ENCODE measurements at regions not wholly inside any gene's neighbourhood (a gene's known extent, or its start where the extent isn't known, plus 50 kb on each side); places are given as distances from the start of the nearest gene placed in this dataset.

DNA sequence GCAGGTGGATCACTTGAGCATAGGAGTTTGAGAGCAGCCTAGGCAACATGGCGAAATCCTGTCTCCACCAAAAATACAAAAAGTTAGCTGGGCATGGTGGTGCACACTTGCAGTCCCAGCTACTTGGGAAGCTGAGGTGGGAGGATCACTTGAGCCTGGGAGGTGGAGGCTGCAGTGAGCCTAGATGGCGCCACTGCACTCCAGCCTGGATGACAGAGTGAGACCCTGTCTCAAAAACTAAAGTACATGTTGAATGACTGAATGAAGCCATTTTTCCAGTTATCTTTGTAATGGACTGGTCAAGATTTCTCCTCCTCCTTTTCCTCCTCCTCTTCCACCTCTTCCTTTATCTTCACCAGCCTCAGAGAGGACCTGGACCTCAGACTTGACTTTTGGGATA, 272.0 kb downstream of the SMAD2 start:
- DNase-seq (ENCODE audit: low read depth, low spot score), result no peak
- Histone ChIP-seq H3K4me1 (ENCODE audit: control insufficient read depth, extremely low read depth, insufficient read depth, low read length) (no peaks in the 10 kb centered on the region), H3K9ac (replicated peaks; ENCODE audit: extremely low read depth, insufficient read depth, low read length) (no peak overlapping the region), H4K20me1 (replicated peaks; ENCODE audit: control insufficient read depth, extremely low read depth, insufficient read depth, low read length) (no peaks in the 10 kb centered on the region), H3K4me2 (ENCODE audit: insufficient read depth, low read length) (no peak overlapping the region), H3K36me3 (ENCODE audit: control insufficient read depth in 2 of 2, extremely low read depth in 1 of 2, insufficient read depth in 2 of 2, low read length in 2 of 2) (no peaks in the 10 kb centered on the region), H3K9me3 (replicated peaks; ENCODE audit: control insufficient read depth, insufficient read depth, low read length) (peaks cover 2% of the 10 kb centered on the region), H3K27ac (ENCODE audit: insufficient read depth, low read depth, low read length) (no peak overlapping the region), H3K79me2 (ENCODE audit: control insufficient read depth, insufficient read depth, low read length) (no peaks in the 10 kb centered on the region), H3K27me3 (ENCODE audit: control insufficient read depth in 2 of 2, insufficient read depth in 2 of 2, low read length in 2 of 2) (no peaks in the 10 kb centered on the region), H3K4me3 (replicated peaks in 1 of 3; ENCODE audit: insufficient read depth in 1 of 3, low read depth in 1 of 3, low read length in 3 of 3) (no peak overlapping the region), H3K9me1 (replicated peaks; ENCODE audit: control insufficient read depth, extremely low read depth, insufficient read depth, low read length) (no peaks in the 10 kb centered on the region), H2AFZ (ENCODE audit: low read depth, low read length) (no peak overlapping the region)
- TF ChIP-seq MYC (IDR thresholded peaks at IDR 0.05; ENCODE audit: low read depth, low read length) (no peak), GATA2 (IDR thresholded peaks at IDR 0.05; ENCODE audit: insufficient read depth, insufficient read length, low read depth, low read length) (no peak), POLR2AphosphoS5 (IDR thresholded peaks at IDR 0.05; ENCODE audit: insufficient read depth, low read depth, low read length) (no peak)
- dilution Hi-C loops (cut with MboI; ENCODE audit: extremely low pct_ligation_motif_present, low sequenced_read_pairs) (no loop called here), intact Hi-C loops (cut with micrococcal nuclease) (no loop called here)
- no peak for FAIRE-seq
- ChIA-PET POLR2A (no interaction called here), CTCF (no interaction called here)
- BruUV-seq (replicated peaks), result no TSS peak

DNA sequence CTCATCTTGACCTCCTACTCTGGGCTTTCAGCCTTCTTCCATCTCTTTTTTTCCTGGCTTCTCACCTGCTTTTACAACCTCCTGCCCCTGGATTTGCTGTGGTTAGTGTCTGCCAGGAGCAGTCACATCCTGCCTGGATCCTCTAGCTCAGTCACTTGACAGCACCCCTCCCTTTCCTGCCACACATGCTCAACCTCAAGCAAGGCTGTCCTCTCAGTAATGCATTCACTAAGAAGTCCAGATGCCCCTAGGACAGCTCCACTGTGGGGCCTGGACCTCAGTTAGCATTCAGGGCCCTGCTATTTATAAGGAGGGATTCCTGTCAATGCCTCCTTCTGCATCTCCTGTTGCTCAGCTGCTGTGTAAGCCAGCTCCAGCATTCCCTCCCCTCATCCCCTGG, 275.5 kb downstream of the SMAD2 start:
- dilution Hi-C loops (cut with MboI; ENCODE audit: extremely low pct_ligation_motif_present, low sequenced_read_pairs) (no loop called here), intact Hi-C loops (cut with micrococcal nuclease) (no loop called here)
- no TSS peak for BruUV-seq (replicated peaks)
- H3K4me2 ChIP-seq (ENCODE audit: insufficient read depth, low read length), result no peak overlapping the region
- no peaks in the 10 kb centered on the region for H3K9me1 ChIP-seq (replicated peaks; ENCODE audit: control insufficient read depth, extremely low read depth, insufficient read depth, low read length)
- H3K4me3 ChIP-seq (replicated peaks in 1 of 3; ENCODE audit: insufficient read depth in 1 of 3, low read depth in 1 of 3, low read length in 3 of 3), result no peak overlapping the region
- DNase-seq (ENCODE audit: low read depth, low spot score), result no peak
- no peaks in the 10 kb centered on the region for H4K20me1 ChIP-seq (replicated peaks; ENCODE audit: control insufficient read depth, extremely low read depth, insufficient read depth, low read length)
- no peak overlapping the region for H3K27ac ChIP-seq (ENCODE audit: insufficient read depth, low read depth, low read length)
- POLR2A ChIA-PET, result no interaction called here
- FAIRE-seq, result no peak
- H3K4me1 ChIP-seq (ENCODE audit: control insufficient read depth, extremely low read depth, insufficient read depth, low read length), result no peaks in the 10 kb centered on the region
- H3K9me3 ChIP-seq (replicated peaks; ENCODE audit: control insufficient read depth, insufficient read depth, low read length), result peaks cover 2% of the 10 kb centered on the region
- H3K36me3 ChIP-seq (ENCODE audit: control insufficient read depth in 2 of 2, extremely low read depth in 1 of 2, insufficient read depth in 2 of 2, low read length in 2 of 2), result no peaks in the 10 kb centered on the region
- no peaks in the 10 kb centered on the region for H3K27me3 ChIP-seq (ENCODE audit: control insufficient read depth in 2 of 2, insufficient read depth in 2 of 2, low read length in 2 of 2)
- TF ChIP-seq JUN (IDR thresholded peaks at IDR 0.05; ENCODE audit: borderline replicate concordance, insufficient read depth, insufficient read length, low read depth), result no peak
- TF ChIP-seq, protein P1, sequence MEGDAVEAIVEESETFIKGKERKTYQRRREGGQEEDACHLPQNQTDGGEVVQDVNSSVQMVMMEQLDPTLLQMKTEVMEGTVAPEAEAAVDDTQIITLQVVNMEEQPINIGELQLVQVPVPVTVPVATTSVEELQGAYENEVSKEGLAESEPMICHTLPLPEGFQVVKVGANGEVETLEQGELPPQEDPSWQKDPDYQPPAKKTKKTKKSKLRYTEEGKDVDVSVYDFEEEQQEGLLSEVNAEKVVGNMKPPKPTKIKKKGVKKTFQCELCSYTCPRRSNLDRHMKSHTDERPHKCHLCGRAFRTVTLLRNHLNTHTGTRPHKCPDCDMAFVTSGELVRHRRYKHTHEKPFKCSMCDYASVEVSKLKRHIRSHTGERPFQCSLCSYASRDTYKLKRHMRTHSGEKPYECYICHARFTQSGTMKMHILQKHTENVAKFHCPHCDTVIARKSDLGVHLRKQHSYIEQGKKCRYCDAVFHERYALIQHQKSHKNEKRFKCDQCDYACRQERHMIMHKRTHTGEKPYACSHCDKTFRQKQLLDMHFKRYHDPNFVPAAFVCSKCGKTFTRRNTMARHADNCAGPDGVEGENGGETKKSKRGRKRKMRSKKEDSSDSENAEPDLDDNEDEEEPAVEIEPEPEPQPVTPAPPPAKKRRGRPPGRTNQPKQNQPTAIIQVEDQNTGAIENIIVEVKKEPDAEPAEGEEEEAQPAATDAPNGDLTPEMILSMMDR (IDR thresholded peaks at IDR 0.05; ENCODE audit: extremely low read depth in 1 of 2, insufficient read depth in 1 of 2, low read depth in 1 of 2, low read length in 2 of 2), result no peak
- no peak for TF ChIP-seq GATA2 (IDR thresholded peaks at IDR 0.05; ENCODE audit: insufficient read depth, insufficient read length, low read depth, low read length)
- TF ChIP-seq POLR2A (IDR thresholded peaks at IDR 0.05; ENCODE audit: low read depth, low read length), result no peak
- no peak for TF ChIP-seq MYC (IDR thresholded peaks at IDR 0.05; ENCODE audit: low read depth, low read length)
- TF ChIP-seq FOS (IDR thresholded peaks at IDR 0.05; ENCODE audit: borderline replicate concordance, insufficient read depth, low read length), result no peak
- no peak for TF ChIP-seq EZH2 (IDR thresholded peaks at IDR 0.05; ENCODE audit: borderline replicate concordance, low read depth, low read length, severe bottlenecking)
- TF ChIP-seq, protein P2, sequence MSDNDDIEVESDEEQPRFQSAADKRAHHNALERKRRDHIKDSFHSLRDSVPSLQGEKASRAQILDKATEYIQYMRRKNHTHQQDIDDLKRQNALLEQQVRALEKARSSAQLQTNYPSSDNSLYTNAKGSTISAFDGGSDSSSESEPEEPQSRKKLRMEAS (IDR thresholded peaks at IDR 0.05; ENCODE audit: insufficient read depth, insufficient read length), result no peak
- no peak for TF ChIP-seq POLR2AphosphoS5 (IDR thresholded peaks at IDR 0.05; ENCODE audit: insufficient read depth, low read depth, low read length)
- H2AFZ ChIP-seq (ENCODE audit: low read depth, low read length), result no peak overlapping the region
- no peak overlapping the region for H3K9ac ChIP-seq (replicated peaks; ENCODE audit: extremely low read depth, insufficient read depth, low read length)
- no peaks in the 10 kb centered on the region for H3K79me2 ChIP-seq (ENCODE audit: control insufficient read depth, insufficient read depth, low read length)
- CTCF ChIA-PET, result no interaction called here
